HG03045 (cell line): ENCODE measurements at regions not wholly inside any gene's neighbourhood (a gene's known extent, or its start where the extent isn't known, plus 50 kb on each side); places are given as distances from the start of the nearest gene placed in this dataset.
A peak's percentile ranks its signal among the peaks of the same experiment; 100 is the strongest.
"Not testable (repeated sequence)": the region's sequence is repeated elsewhere in the genome, so short reads cannot be mapped to it uniquely, and the experiment has no call there.

Experiments used
- ATAC-seq: cut with Tn5 transposase; IDR thresholded peaks from one replicate; pipeline ENCODE4 v1.9.1; 2021; ENCODE audit warnings: mild to moderate bottlenecking, moderate library complexity; ENCODE audit not compliant: unreplicated experiment

- ATAC-seq = no peak
These were observed 131.4 kb downstream of the SNX5 start for GRCh38 chr20:17837179-17837578.

DNA sequence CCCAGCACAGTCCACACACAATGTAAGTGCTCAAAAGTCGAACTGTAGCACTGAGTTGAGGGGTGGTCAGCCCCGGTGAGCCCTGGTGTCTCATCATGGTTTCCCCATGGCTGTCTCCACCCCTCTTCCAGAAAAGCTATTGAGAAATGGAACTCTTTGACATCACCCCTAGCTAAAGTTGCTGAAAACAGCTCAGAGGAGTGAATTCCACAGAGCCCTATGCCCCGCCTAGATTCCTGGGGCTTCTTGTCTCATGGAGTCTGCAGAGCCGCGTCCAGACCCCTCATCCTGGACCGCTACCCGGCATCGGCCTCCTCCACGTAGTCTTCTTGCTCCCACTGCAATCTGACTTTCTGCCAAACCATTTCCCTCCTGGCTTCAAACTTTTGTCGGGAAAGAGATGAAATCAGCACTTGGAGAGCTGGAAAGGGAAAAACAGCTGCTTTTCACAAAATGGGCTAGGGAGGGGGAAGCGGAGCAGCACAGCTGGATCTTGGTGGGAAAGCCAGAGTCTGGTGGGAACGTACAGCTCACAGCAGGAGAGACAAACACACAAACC is 132.2 kb downstream of the SNX5 start:
- no peak for ATAC-seq

DNA sequence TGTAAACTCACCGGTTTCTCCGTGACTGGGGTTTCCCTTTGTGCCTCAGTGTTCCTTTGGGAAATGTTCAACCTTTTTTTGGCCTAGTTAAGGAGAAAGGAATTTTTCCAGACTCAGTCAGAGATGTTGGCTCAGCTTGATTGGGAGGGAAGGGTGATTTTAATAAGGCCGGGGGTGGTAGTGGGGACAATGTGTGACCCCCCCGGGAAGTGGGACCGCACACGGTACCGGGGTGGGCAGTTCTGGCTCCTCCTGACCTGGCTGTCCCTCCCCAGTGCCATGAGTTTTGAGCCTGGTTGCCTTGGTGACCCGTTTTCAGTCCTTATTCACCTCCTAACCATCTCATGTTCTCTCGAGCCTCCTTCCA is 132.7 kb downstream of the SNX5 start:
- no peak for ATAC-seq

- no peak for ATAC-seq
These were observed 133.2 kb downstream of the SNX5 start for GRCh38 chr20:17835240-17835933.

GRCh38 chr20:17834804-17835203 is 133.8 kb downstream of the SNX5 start:
- no peak for ATAC-seq

DNA sequence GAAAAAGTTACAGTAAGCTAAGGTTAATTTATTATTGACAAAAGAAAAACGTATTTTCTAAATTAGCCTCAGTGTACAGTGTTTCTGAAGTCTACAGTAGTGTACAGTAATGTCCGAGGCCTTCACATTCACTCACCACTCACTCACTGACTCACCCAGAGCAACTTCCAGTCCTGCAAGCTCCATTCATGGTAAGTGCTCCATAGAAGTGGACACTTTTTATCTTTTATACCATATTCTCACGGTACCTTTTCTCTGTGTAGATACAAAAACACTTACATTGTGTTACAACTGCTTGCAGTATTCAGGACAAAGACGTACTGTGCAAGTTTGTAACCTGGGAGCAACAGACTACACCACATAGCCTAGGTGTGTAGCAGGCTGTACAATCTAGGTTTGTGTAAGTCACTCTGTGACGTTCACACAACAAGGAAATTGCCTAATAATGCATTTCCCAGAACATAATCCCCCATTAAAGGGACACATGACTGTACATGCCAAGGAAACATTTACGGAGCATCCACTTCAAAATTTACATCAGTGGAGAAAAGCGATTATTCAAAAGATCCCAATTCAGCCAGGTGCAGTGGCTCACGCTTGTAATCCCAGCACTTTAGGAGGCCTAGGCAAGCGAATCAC is 133.4 kb downstream of the BANF2 start:
- ATAC-seq = no peak

GRCh38 chr20:17832236-17832915 is 132.6 kb downstream of the BANF2 start:
- ATAC-seq = no peak

DNA sequence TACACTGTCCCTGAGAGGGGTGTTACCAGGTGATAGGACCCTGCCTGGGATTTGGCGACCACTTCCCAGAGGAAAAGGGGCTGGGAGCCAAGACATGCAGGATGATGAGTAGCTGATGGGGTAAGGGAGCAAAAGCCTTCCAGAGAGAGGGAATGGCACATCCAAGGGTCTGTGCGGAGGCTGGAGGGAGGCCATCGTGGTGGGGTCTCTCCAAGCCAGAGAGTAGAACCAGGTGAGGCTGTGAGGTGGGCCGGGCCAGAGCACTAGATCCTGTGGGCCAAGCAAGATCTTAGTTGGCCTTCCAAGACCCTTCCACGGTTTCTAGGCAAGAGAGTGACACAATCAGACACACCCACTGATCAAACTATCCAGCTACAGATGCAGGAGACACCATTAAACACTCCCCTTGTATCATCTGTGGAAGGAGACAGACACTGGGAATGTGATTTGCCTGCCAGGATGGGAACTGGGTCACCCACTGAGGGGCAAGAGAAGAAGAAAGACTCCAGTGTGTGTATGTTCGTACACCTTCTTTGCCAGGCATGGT is 128.9 kb downstream of the BANF2 start:
- ATAC-seq = no peak

- ATAC-seq = no peak
These were observed 128.2 kb downstream of the BANF2 start for GRCh38 chr20:17827759-17828559.

- ATAC-seq = no peak
These were observed 127.3 kb downstream of the BANF2 start for GRCh38 chr20:17827079-17827478.

DNA sequence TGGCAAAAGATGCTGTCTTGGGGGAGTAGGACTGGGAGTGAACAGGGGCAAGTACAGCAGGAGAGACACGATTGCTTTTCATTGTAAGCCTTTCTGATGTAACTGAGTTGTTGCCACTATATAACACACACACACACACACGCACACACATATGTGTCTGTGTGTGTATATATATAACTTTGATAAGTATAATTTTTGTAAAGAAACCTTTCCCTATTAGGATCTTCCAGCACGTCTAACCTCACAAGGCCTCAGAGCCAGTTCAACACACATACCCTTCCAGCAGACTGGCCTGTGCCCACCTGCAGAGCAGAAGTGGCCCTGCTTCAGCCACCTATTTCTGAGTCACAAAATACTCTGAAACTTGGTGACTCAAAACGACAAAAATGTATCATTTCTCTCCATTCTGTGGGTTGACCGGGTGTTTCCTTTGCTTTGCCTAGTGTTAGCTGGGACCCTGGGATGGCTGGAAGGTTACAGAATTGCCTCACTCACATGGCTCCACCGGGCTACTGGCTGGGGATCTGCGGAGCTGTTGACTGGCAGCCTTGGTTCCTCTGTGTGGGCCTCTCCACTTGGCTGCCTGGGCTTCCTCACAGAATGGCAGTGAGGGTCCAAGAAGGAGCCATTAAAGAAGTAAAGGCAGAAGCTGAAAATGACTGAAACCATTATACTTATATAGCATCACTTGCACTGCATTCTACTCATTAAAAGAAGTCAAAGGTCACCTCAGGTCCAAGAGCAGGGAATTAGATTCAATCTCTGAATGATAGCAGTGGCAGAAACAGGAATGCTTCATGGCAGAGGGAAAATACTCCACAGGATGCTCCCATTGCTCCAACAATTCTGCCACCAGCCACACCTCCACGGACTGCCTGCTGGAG is 126.4 kb downstream of the BANF2 start:
- peak; percentile 88 for ATAC-seq

- no peak for ATAC-seq
These were observed 125.6 kb downstream of the BANF2 start for GRCh38 chr20:17825252-17825959.

DNA sequence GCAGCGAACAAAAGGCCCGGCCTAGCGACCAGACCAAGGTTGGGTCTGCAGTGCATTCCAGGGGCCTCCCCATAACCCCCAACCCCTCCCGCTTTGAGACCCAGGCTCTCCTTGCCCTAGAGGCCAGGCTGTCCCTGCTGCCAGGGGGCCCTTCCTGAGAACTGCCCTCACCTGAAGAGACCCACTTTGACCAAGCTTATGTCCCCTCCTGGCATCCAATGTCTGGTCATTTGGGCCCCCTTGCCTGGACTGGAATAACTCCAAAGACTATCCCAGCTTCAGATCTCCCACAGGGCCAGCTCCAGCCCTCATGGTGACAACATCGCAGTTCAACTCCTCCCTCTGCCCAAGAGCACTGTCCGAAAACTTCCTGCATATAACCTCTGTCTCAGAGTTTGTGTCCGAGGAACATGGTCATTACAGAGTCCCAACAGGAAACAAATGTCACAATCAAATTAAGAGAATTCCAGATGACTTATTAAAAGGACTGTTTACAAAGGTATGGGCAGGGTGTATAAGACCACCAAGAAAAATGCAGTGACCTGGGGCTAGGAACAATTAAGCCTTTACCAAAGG is 125.0 kb downstream of the BANF2 start:
- no peak for ATAC-seq

DNA sequence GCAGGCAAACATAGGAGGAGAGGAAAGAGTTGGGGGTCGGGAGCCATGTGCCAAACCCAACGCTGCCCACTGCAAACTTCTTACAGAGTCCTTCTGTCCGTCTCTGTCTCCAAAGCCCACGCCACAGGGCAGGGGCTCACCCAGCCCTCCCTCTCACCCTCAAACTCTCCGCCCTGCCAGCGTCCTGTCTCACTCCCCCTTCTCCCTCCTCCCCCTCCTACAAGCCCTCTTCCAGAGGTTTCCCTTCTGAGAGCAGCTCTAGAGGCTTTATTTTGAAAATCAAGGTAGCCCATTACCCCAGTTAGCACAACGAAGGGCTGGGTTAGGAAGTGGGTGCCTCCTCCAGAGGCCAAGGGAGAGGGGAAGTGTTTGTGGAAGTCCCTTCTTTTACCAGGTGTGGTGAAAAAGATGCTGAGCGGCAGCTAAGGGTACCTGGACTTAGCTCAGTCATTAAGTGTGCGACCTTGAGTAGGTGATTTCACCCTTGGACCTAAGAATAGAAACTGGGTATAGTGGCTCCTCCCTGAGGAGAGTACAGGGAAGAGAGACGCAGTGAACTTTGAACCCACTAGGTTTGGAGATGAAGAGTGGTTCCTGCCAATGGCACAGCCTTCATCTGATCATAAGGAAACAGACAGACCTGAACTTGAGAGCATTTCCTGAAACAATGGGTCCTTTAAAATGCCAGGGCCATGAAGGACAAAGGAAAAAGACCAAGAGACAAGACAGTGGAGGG is 123.8 kb downstream of the BANF2 start:
- no peak for ATAC-seq

GRCh38 chr20:17822540-17823408 is 123.0 kb downstream of the BANF2 start:
- no peak for ATAC-seq

GRCh38 chr20:17822039-17822438 is 122.3 kb downstream of the BANF2 start:
- ATAC-seq = no peak

GRCh38 chr20:17821606-17822005 is 121.8 kb downstream of the BANF2 start:
- not testable (repeated sequence) for ATAC-seq
